Cardiac muscle cell (in vitro differentiated cells and primary cell): ENCODE measurements at regions not wholly inside any gene's neighbourhood (a gene's known extent, or its start where the extent isn't known, plus 50 kb on each side); places are given as distances from the start of the nearest gene placed in this dataset.
"Not testable (repeated sequence)": the region's sequence is repeated elsewhere in the genome, so short reads cannot be mapped to it uniquely, and the experiment has no call there.

Experiments used
- DNase-seq, 2 donors: peaks; one replicate each; pipeline versions ENCODE4 v3.0.0 to v3.0.0-alpha.2; 2010 to 2017; ENCODE audit warnings: low read depth in 1 of 2, low spot score in 1 of 2
- H3K27ac ChIP-seq: fragments of 200-600 bp; sonication (generic); 2 replicates; pipeline ENCODE4 v1.5.1; 2016
- H3K27me3 ChIP-seq: fragments of 200-600 bp; sonication (generic); 2 replicates; pipeline ENCODE4 v1.6.0; 2016; ENCODE audit warnings: control low read depth
- H3K36me3 ChIP-seq: fragments of 200-600 bp; sonication (generic); 2 replicates; pipeline ENCODE4 v1.5.1; 2016; ENCODE audit warnings: control low read depth
- H3K4me1 ChIP-seq: fragments of 200-600 bp; sonication (generic); 2 replicates; pipeline ENCODE4 v1.8.1; 2017; ENCODE audit warnings: low read depth, mild to moderate bottlenecking, mixed run types
- H3K4me3 ChIP-seq: fragments of 200-600 bp; sonication (generic); 2 replicates; pipeline ENCODE4 v1.5.1; 2016; ENCODE audit warnings: mild to moderate bottlenecking
- H3K9me3 ChIP-seq: fragments of 200-600 bp; sonication (generic); 2 replicates; pipeline ENCODE4 v1.5.1; 2017; ENCODE audit warnings: low read depth, mild to moderate bottlenecking, control low read depth
- CTCF ChIP-seq: IDR thresholded peaks from 2 replicates; pipeline ENCODE4 v1.5.1; 2012; ENCODE audit warnings: low read depth, mild to moderate bottlenecking, low read length

- no peaks in the 10 kb centered on the region for H3K4me1 ChIP-seq
- H3K27ac ChIP-seq = no peak overlapping the region
- H3K9me3 ChIP-seq = no peaks in the 10 kb centered on the region
- H3K4me3 ChIP-seq = no peak overlapping the region
- no peaks in the 10 kb centered on the region for H3K27me3 ChIP-seq
- DNase-seq = no peak
- no peak for TF ChIP-seq CTCF
- H3K36me3 ChIP-seq = no peaks in the 10 kb centered on the region
Measured at GRCh38 chr5:92207151-92207550, 824.0 kb upstream of the ARRDC3 start.

- Histone ChIP-seq H3K27ac (no peak overlapping the region), H3K4me3 (no peak overlapping the region), H3K27me3 (no peaks in the 10 kb centered on the region), H3K4me1 (no peaks in the 10 kb centered on the region), H3K9me3 (no peaks in the 10 kb centered on the region), H3K36me3 (no peaks in the 10 kb centered on the region)
- DNase-seq = no peak
- TF ChIP-seq CTCF = no peak
Measured at GRCh38 chr5:92206681-92207080, 823.6 kb upstream of the ARRDC3 start.

GRCh38 chr5:92199035-92199434, 815.9 kb upstream of the ARRDC3 start:
- H3K9me3 ChIP-seq, DNase-seq, H3K27ac ChIP-seq, H3K27me3 ChIP-seq, H3K4me1 ChIP-seq, H3K4me3 ChIP-seq, H3K36me3 ChIP-seq: not testable (repeated sequence)

GRCh38 chr5:92181656-92182055, 798.5 kb upstream of the ARRDC3 start:
- Histone ChIP-seq H3K27ac (no peak overlapping the region), H3K4me1 (no peaks in the 10 kb centered on the region), H3K27me3 (no peaks in the 10 kb centered on the region), H3K4me3 (no peak overlapping the region), H3K36me3 (no peaks in the 10 kb centered on the region), H3K9me3 (no peaks in the 10 kb centered on the region)
- TF ChIP-seq CTCF = no peak
- DNase-seq = no peak

- H3K36me3 ChIP-seq = no peaks in the 10 kb centered on the region
- DNase-seq = no peak
- H3K27me3 ChIP-seq = no peaks in the 10 kb centered on the region
- no peak overlapping the region for H3K4me3 ChIP-seq
- H3K4me1 ChIP-seq = no peaks in the 10 kb centered on the region
- TF ChIP-seq CTCF = no peak
- no peak overlapping the region for H3K27ac ChIP-seq
- H3K9me3 ChIP-seq = no peaks in the 10 kb centered on the region
Measured at GRCh38 chr5:92180391-92180790, 797.3 kb upstream of the ARRDC3 start.

- no peaks in the 10 kb centered on the region for H3K27me3 ChIP-seq
- H3K27ac ChIP-seq = no peak overlapping the region
- no peak for TF ChIP-seq CTCF
- H3K4me1 ChIP-seq = no peaks in the 10 kb centered on the region
- no peak overlapping the region for H3K4me3 ChIP-seq
- no peak for DNase-seq
- H3K36me3 ChIP-seq = no peaks in the 10 kb centered on the region
- no peaks in the 10 kb centered on the region for H3K9me3 ChIP-seq
Measured at GRCh38 chr5:92179651-92180050, 796.5 kb upstream of the ARRDC3 start.
